ENCODE measurements at regions not wholly inside any gene's neighbourhood (a gene's known extent, or its start where the extent isn't known, plus 50 kb on each side); places are given as distances from the start of the nearest gene placed in this dataset.

DNA sequence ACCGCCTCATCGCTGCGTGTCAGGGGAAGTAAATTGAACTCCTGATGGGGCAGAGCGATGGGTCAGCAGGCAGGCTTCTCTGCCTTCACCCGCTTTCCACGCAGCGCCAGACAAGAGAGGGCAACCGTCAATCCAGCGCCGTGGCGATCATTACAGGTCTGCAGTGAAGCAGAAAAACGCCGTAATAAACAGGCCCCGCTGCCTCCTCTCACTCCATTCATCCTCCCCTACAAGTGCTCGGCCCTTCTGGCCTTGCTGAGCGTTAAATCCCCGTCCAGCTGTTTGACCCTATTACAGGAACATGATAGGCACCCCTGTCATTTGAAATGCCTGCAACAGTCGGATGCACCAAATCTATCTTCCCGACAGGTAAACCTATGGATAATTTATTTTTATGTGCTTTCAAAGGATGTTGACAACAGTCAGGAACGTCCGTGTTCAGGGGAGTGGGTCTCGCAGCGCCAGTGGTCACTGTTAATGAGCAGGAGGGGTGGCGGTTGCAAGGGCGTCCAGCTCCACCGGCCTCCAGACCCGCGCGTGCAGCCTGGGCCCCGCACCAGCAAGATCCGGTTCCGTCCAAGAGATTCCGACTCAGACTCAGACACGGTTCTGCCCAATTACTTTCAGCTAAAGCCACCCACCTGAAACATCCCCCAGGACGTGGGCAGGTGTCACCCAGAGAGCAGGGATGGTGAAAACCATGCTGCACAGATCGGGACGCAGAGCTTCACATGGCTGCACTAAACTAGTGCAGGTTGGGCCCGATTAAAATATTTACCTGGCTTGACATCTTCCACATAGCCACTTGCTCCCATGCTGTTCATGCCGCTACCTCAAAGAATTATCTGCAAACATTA lies 508.0 kb upstream of the MGMT start:
- no peak for DNase-seq

DNA sequence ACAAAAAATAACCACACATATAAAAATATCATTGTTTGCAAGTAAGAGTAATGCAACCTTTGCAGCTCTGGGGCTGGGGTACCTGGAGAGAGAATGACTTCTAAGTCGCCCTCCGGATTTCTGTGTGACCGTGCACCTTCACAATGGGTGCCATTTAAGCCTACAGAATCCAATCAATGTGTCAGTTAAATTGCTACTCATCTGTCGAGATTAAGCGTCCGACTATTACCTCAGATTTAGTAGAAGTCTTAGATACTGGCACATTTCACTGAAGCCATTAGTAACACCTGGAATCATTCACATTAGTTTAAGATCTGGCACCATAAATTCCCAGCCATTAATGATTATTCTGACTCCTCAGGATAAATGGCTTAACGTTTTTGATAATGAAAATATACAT lies 507.3 kb upstream of the MGMT start:
- DNase-seq = no peak

DNA sequence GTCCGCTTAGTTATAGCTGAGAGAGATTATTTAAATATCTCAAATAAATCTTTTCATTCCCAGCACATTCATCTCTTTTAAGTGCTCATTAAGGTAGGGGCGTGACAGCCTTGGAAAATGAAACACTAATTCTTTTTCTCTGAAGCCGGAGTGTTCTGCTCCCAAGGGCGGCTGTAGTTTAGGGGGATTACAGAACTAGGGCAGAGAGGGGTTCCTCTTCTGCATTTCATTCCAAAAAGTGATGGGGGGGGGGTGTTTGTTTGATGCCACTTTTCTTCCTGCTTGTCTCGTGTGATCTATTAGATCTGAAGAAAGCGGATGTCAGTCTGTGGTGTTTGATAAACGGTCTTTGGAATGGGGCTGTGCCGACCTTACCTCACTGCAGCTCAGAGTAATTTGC lies 506.5 kb upstream of the MGMT start:
- DNase-seq = no peak

DNA sequence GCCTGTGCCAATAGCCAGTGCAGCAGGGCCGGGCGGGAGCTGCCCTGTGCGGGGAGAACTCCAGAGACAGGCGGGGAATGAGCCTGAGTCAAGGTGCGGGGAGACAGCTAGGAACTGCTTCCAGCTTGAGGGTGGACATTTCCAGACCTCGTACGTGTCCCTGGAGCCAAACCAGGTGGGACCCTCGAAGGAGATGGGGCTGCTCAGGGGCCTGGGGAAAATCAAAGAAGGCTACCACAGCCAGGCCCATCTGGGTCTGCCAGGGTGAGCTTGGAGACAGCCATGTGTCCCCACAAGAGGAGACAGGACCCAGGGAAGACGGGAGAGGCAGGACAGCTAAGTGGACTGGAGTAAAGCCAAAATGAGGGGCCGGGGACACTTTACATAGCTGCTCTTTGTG lies 504.9 kb upstream of the MGMT start:
- no peak for DNase-seq

DNA sequence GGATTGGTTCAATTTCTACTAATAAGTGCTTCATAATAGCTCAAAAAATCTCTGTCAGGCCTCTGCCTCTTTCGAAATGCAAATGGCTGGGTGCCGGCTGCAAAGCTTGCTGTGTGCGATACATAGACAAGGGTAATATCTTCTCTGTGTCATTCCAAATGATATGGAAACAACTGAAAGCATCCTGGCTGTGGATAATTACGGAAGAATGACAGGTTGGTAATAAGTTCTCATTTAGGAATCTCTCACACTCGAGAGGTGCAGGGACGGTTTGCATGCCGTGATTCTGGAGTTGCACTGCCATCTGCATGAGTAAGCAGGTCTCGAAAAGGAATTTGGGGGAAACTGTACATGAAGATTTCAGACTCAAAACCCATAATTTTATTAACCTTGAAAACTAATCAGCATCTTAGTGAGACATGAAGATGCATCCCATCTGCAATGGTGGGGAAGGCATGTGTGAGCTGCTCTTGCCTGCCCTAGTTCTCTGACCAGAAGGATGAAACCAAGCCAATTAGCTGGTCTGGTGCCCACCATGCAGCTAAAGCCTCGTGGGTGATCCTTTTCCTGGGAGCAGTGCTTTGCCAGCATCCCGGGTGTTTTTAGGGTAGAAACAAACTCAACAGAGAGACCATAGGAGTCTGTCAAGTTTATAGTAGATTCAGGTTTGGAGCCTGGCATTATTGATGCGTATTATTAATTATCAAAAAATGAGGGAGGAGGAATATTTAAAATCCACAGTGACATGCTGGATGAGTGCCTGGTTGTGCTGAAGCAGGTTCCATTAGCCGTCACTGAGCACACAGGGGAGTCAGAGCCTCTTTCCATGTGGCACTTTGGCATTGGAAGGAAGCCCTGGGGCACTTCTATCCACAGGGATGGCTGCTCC lies 503.6 kb upstream of the MGMT start:
- no peak for DNase-seq

DNA sequence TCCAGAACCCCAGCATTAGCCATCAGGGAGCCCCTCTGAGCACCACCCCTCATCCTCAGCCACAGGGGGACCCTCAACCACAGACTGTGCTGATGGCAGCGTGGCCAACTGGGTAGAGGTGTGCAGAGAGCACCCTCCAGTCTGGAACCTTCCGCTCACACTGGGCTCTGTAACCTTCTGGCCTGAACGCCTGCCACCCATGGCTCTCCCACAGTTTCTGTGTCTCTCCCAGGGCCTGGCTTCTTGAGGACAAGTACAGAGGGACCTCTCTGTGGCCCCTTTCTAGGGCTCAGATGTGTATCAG lies 503.0 kb upstream of the MGMT start:
- no peak for DNase-seq

DNA sequence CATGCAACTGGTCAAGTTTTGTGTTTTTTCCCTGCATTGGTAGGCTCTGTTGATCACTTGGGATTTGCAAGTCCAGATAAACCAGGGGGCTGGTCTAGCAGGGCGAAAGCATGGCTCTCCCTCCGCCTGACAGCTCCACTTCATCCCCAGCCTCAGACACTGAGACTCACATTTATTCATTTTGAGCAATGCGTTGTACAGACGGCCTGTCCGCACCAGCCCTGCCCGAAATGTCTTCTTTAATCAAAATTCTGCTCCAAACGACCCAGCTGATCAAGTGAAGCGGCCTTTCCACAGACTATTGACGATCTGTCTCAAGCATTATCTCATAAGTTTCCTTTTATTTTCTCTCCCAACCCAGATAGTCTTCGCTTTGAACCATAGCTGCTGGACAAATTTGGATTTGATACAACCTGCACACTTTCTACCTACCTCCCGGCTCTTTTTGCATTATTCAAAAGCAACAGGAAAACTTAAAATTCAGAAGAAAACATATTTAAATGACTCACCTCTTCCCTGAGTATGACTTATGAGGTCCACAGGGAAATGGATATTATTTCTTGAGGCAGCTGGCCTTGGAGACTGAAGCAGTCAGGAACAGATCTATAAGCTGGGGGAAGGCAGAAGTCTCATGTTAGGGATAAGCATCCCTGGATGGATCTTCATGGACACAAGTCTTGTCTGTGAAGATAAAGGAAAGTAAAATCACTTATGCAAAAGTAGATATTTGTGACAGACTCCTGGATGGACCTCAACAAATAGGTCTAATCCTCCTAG lies 498.9 kb upstream of the MGMT start:
- no peak for DNase-seq

DNA sequence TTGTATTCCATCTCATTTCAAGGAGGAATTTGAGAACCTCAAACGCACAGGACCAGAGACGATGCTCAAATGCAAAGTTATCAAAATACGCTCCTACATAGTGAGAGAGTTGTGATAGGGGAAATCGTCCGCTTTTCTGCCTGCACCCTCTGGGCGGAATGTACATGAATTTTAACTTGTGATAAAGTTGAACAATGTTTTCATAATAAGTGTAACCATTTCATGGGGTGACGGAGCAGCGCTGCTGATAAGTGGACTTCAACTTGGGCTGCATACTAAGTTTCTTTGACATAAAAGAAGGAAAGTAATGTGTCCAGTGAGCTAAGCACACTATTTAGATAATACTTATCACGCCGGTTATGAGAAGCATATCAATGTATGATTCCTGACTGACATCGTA lies 497.5 kb upstream of the MGMT start:
- no peak for DNase-seq

DNA sequence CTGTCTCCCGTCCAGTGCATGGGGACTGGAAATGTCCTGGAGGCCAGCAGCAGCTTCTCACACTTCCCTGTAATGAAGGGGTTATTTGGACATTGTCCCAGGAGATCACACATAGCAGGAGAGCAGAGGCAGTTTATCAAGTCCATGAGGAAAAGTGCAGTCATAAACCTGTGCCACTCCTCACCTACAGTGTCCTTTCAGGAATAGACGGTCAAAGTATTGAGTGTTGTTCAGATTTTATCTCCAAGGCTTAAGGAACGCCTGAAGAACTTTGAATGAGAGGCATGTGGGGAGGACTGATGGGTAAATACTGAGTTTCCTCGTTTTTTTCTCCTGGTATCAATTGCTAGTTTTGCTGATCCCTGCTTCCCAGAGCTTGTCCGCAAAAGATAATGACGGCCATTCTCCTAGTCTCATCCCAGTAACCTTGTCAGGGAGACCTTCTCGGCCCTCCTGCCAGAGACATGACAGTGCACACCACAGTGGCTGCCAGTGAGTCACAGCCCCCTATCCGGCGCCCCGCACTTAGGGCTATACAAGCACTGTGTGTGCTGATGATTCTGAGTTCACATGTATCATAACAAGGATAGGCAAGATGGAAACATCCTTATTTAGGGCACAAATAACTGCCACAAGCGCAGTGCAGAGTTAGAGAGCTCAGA lies 495.5 kb upstream of the MGMT start:
- no peak for DNase-seq

DNA sequence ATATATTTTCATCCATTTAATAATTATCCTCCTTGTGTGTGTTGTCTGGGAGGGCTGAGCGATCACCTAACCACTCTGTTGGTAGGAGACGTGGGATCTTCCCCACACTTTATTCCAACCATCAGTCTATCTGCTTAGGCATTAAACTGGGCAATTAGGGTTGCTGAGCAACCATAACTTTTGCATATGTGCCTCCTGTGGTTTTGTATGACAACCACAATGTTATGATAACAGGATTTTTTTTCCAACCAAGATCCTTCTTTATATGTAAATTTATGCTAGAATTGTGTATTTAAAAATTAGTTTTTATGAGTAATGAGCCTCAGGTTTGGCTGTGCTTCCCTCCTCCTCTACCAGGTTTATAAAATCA lies 495.0 kb upstream of the MGMT start:
- DNase-seq = no peak

DNA sequence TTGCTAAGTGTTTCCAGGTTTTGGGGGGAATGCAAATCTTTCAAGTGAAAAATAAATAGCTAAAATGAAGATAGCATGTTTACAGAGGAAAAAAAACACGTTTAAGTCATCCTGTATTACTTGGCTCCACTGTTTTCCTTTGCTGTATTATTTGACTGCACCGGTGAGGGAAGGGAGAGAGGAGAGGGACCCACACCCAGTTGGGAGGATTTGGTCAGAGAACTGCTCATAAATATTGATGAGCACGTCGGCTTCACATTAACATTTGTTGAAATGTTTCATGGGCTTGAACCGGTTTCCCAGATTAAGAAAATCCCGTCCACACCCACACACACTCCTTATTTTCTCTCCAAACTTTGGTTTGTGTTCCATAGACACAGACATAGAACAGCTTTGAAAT lies 493.8 kb upstream of the MGMT start:
- DNase-seq = no peak

DNA sequence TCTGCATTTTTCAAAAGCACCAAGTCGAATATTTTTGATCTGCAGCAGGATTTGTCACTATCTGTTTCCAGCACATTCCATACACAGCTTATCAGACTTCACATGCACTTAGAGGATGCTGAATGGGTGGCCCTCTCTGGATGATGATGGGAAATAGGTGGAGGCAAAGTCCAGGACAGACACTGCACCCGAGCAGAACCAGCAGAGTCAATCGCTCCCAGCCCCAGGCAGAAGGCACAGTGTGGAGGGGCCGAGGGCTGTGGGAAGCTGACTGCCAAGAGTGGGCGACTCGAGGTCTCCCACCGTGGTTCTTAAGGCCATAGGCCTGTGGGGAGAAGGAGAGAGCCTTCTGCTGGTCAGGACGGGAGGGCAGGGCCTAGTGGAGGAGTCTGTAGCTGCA lies 490.2 kb upstream of the MGMT start:
- no peak for DNase-seq

DNA sequence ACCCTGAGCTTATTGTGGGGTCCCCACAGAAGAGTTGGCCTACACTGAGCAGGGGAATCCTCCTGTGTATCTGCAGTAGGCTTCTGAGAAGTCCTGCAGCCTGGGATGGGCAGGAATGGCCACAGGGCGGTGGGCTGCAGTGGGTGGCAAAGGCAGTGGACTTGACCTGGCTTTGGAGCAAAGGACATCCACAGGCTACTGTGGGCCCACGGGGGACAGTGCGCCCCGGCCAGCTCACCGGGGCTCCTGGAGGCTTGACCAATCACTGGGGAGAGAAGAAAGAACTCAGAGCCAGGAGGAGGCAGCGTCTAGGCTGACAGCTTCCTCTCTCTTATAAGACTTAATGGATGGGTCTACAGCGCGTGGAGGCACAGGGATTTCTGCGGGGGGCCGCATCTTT lies 488.8 kb upstream of the MGMT start:
- no peak for DNase-seq

DNA sequence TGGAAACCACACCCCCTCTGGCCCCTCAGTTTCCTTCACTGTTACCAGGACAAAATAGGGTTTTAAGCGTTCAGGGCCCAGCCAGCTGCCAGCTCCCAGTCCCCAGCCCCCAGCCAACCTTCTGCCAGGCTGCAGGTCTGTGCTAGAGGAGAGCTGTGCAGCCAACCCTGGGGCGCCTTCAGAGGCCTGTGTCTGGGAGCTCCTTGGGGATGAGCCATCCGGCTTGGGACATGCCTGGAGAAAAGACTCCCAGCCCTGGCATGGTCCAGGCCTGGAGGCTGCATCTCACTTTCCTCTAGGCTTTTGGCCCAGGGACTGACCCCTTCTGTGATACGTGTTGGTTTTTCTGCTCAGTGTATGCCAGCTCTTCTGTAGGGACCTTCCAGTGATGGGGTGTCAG lies 487.6 kb upstream of the MGMT start:
- DNase-seq = no peak

DNA sequence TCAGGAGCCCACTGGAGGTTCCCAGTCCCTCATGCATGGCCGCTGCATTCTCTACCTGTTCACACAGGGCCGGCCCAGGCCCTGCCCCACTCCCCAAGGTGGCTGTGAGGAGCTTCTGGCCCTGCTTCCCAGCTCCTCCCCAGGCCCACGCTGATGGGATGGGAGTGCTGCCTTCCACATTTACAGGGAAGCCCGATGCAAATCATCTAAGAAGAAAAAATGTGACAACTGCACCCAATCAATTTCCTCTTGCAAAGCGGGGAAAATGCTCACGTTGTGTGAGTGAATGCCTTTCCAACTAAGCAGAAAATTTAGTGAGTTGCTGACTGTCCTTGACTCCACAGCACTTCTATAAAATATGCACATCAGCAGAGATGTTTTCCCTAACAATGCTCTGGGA lies 485.8 kb upstream of the MGMT start:
- no peak for DNase-seq

DNA sequence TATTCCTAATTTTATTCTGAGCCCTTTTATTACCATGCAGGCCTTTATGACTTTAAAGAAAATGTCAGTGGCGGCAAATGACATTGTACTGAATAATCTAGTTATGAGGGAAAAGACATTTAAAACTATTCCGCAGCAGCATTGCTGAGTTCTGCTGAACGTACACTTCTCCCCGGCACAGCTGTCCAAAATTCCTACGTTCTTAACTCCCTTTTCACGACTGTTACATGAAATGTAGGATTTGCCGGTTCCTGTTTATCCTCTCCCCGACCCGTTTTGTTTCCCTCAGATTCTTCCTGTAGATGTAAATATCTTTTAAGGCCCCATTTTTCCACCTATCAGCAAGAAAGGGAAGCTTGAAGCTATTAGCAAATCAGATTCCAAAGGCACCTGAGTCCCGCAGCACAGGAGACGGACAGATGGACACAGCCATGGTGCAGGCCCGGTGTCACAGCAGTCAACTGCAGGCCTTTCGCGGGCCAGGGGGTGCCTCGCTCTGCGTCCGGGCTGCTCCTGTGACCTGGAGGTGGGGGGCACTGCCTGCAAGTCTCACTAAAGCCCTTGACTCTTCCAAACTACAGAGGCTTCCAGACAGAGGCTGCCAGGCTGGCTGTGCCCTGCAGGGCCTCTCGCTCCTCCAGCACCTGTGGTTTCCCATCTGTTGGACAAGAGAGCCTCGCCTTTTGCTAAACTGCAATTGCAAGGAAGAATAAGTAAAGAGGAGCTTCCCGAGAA lies 485.0 kb upstream of the MGMT start:
- DNase-seq = no peak

DNA sequence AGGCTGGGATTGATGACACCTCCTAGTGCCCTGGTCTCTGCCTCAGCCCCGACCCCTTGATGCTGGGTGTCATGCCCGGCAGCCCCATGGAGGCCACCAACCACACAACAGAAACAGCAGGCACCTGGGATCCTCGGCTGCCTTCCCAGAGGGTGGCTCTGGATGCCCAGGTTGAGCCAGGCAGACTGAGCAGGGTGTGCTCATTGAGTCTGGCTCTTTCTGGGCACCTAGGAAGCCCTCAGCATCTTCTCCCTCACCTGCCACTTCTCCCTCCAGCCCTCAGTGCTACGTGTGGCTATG lies 484.5 kb upstream of the MGMT start:
- no peak for DNase-seq

DNA sequence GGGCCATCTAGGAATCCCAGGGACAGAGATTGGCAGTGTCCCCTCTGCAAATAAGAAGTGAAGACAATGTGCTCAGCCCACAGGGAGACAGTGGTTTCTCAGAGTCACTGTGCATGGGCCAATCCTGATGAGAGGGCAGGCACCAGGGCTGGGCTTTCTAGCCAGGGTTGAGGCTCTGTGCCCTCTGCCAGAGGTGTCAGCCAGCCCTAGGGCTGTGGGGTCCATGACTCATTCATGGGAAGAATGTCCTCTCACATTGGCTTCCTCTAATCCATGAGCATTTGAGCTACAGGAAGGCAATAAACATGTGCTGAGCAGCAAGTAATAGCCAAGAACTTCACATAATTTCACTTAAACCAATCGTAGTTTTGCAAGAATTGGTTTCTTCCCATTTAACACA lies 482.0 kb upstream of the MGMT start:
- no peak for DNase-seq

DNA sequence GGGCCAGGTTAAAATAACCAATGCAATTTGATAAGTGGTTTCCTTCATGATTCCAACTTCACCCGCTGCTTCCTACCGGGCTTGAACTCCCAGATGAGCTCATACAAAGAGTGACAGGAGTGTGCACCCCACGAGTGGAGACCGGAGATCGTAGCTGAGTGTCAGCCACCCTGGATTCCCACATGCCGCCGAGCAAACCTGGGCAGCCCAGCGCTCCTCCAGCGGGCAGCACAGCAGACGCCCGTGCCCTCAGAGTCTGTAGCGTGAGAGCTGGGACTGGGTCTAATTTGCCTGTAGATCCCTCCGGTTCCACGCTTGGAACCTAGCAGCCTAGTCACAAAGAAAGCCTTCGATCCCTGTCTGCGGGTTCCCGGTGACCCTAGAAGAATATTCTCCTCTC lies 476.1 kb upstream of the MGMT start:
- DNase-seq = no peak

DNA sequence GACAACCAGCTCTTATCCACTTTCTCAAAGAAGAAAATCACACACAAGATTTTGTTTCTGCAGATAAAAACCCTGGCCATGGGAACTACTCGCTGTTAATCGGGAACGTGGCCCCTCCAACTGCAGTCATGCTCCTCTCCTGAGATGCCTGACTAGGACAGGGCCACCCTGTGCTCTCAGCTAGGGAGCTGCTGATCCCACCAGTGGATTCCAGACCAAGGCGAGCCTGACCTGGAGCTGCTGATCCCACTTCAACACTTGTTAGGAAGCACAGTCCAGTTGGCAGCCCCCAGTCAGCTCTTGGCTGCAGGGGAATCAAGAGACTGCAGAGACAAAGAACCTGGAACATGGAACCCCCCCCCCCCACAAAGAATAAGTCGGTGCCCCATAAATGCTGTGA lies 474.3 kb upstream of the MGMT start:
- no peak for DNase-seq

DNA sequence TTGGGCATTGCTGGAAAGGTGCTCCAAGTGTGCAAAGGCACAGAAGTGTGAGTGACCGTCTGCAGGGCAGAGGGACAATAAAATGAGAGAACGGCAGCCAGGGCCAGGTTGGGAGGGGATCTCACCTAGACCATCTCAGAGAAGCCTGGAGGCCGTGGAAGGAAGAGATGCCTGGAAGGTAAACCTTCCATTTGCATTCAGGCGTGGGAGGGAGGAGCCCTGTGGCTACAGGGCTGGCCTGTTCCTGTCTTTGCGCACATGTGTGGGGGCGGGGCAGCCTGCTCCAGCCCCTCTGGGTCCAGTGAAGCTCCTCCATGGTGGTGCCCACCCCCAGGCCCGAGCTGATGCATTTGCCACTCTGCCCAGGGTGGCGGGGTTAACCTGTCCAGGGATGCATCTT lies 473.6 kb upstream of the MGMT start:
- DNase-seq = no peak

DNA sequence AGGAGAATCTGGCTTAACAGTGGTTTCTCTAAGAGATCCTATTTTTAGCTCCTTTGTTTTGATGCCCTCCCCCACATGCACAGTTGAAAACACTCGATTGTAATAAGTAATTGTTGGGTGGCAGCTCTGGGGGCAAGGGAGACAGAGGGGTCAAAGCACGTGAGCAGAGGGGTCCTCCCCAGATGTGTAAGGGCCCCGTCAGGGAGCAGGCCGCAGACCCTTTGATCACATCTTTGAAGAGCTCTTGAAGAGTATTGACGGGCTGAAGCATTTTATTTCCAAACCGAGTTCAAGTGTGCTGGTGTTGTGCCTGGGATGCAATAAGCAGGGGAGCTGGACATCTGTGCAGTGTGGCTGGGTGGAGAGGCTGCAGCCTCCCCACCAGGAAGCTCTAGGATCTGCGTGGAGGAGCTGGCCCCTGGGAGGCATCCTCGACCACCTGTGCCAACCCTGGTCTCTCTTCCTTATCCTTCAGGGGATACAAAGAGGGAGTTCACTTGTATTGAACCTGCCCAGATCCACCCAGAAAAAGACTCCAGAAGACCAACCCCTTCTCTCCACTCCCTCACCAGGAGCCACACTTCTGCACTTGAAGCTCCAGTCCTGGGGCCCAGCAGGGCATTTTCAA lies 473.0 kb upstream of the MGMT start:
- DNase-seq = no peak

Data from NCI-H226 (cell line).